OCI-LY3 (cell line): ENCODE measurements at regions not wholly inside any gene's neighbourhood (a gene's known extent, or its start where the extent isn't known, plus 50 kb on each side); places are given as distances from the start of the nearest gene placed in this dataset.

Experiments
- H2AFZ ChIP-seq: fragments of 200-600, 300-600 bp; shearing (Covaris generic); 2 replicates; pipeline ENCODE4 v1.6.0; 2014; ENCODE audit warnings: antibody characterized with exemption, low read depth, low read length
- H3K27ac ChIP-seq: fragments of 200-600, 300-600 bp; sonication (generic); 2 replicates; pipeline ENCODE4 v1.5.1; 2014; ENCODE audit warnings: mild to moderate bottlenecking, low read length, moderate library complexity, mixed read lengths
- H3K27me3 ChIP-seq: fragments of 200-600, 300-600 bp; sonication (generic); 2 replicates; pipeline ENCODE4 v1.6.1; 2014; ENCODE audit warnings: low read depth, low read length, mixed read lengths
- H3K36me3 ChIP-seq: fragments of 200-600, 300-600 bp; sonication (generic); replicated peaks from 2 replicates; pipeline ENCODE3; 2014; ENCODE audit warnings: low read depth, low read length, mixed read lengths
- H3K4me1 ChIP-seq: fragments of 300-600, 200-600 bp; sonication (generic); 2 replicates; pipeline ENCODE4 v1.6.1; 2014; ENCODE audit warnings: low read length, mixed read lengths
- H3K4me2 ChIP-seq: fragments of 200-600, 300-600 bp; sonication (generic); 2 replicates; pipeline ENCODE4 v1.6.1; 2014; ENCODE audit warnings: low read length, mixed read lengths
- H3K4me3 ChIP-seq: fragments of 300-600, 200-600 bp; sonication (generic); 2 replicates; pipeline ENCODE4 v1.5.1; 2014; ENCODE audit warnings: antibody characterized with exemption, mild to moderate bottlenecking, low read length, moderate library complexity
- H3K79me2 ChIP-seq: fragments of 300-600, 200-600 bp; shearing (Covaris generic); 2 replicates; pipeline ENCODE4 v1.6.1; 2014; ENCODE audit warnings: mild to moderate bottlenecking, low read length, mixed read lengths
- H3K9ac ChIP-seq: fragments of 300-600, 200-600 bp; shearing (Covaris generic); 2 replicates; pipeline ENCODE4 v1.6.0; 2014; ENCODE audit warnings: mild to moderate bottlenecking, low read length, moderate library complexity
- H3K9me3 ChIP-seq: fragments of 200-600, 300-600 bp; shearing (Covaris generic); 2 replicates; pipeline ENCODE4 v1.6.1; 2014; ENCODE audit warnings: low read length, mixed read lengths; ENCODE audit not compliant: insufficient read depth
- H4K20me1 ChIP-seq: fragments of 200-600, 300-600 bp; sonication (generic); 2 replicates; pipeline ENCODE4 v1.6.1; 2016; ENCODE audit warnings: low read length, mixed read lengths; ENCODE audit not compliant: insufficient read depth
- CTCF ChIP-seq: fragments of 200-600, 300-600 bp; sonication (generic); IDR thresholded peaks from 2 replicates; pipeline ENCODE4 v1.5.1; 2014; ENCODE audit warnings: antibody characterized with exemption, low read length, low read depth
- EZH2phosphoT487 ChIP-seq: fragments of 200-600 bp; shearing (Covaris generic); IDR thresholded peaks from 2 replicates; pipeline ENCODE4 v1.6.1; 2018; ENCODE audit warnings: antibody characterized with exemption, mixed run types, low read depth

- no peak overlapping the region for H2AFZ ChIP-seq
- H3K27ac ChIP-seq, result no peak overlapping the region
Observed at GRCh38 chr6:121590438-121590837, 155.0 kb downstream of the GJA1 start.

GRCh38 chr6:121590916-121591315, 155.5 kb downstream of the GJA1 start:
- no peak for TF ChIP-seq CTCF
- no peak for TF ChIP-seq EZH2phosphoT487
- Histone ChIP-seq H4K20me1 (no peaks in the 10 kb centered on the region), H2AFZ (no peak overlapping the region), H3K27me3 (no peaks in the 10 kb centered on the region), H3K4me1 (no peaks in the 10 kb centered on the region), H3K79me2 (no peaks in the 10 kb centered on the region), H3K4me2 (no peak overlapping the region), H3K9me3 (no peaks in the 10 kb centered on the region), H3K4me3 (no peak overlapping the region), H3K9ac (no peak overlapping the region), H3K36me3 (no peaks in the 10 kb centered on the region), H3K27ac (no peak overlapping the region)

More at GRCh38 chr6:121590438-121590837, 155.0 kb downstream of the GJA1 start:
- Histone ChIP-seq H3K27me3 (no peaks in the 10 kb centered on the region), H3K9me3 (no peaks in the 10 kb centered on the region), H3K79me2 (no peaks in the 10 kb centered on the region), H3K4me3 (no peak overlapping the region), H4K20me1 (no peaks in the 10 kb centered on the region), H3K36me3 (no peaks in the 10 kb centered on the region), H3K4me2 (no peak overlapping the region), H3K9ac (no peak overlapping the region), H3K4me1 (no peaks in the 10 kb centered on the region)
- TF ChIP-seq EZH2phosphoT487 (no peak), CTCF (no peak)

- H3K9me3 ChIP-seq, result no peaks in the 10 kb centered on the region
- no peak overlapping the region for H3K4me2 ChIP-seq
- H3K27ac ChIP-seq, result no peak overlapping the region
- no peaks in the 10 kb centered on the region for H4K20me1 ChIP-seq
- H3K4me1 ChIP-seq, result no peaks in the 10 kb centered on the region
- no peaks in the 10 kb centered on the region for H3K36me3 ChIP-seq
- TF ChIP-seq CTCF (no peak), EZH2phosphoT487 (no peak)
- no peak overlapping the region for H3K9ac ChIP-seq
- H2AFZ ChIP-seq, result no peak overlapping the region
- no peaks in the 10 kb centered on the region for H3K27me3 ChIP-seq
- H3K4me3 ChIP-seq, result no peak overlapping the region
- no peaks in the 10 kb centered on the region for H3K79me2 ChIP-seq
Observed at GRCh38 chr6:121592261-121592935, 157.0 kb downstream of the GJA1 start.

GRCh38 chr6:121593011-121593641, 157.7 kb downstream of the GJA1 start:
- Histone ChIP-seq H3K36me3 (no peaks in the 10 kb centered on the region), H3K79me2 (no peaks in the 10 kb centered on the region), H3K4me1 (no peaks in the 10 kb centered on the region), H3K4me2 (no peak overlapping the region), H3K9ac (no peak overlapping the region), H4K20me1 (no peaks in the 10 kb centered on the region), H3K27me3 (no peaks in the 10 kb centered on the region), H2AFZ (no peak overlapping the region), H3K27ac (no peak overlapping the region), H3K4me3 (no peak overlapping the region), H3K9me3 (no peaks in the 10 kb centered on the region)
- no peak for TF ChIP-seq EZH2phosphoT487
- TF ChIP-seq CTCF, result no peak
